Right lobe of liver (tissue), 4 donors: ENCODE measurements at regions not wholly inside any gene's neighbourhood (a gene's known extent, or its start where the extent isn't known, plus 50 kb on each side); places are given as distances from the start of the nearest gene placed in this dataset.

Experiments used
- POLR2A ChIP-seq: fragments of 450-650 bp; IDR thresholded peaks from one replicate; pipeline ENCODE4 v1.6.1; 2017; ENCODE audit warnings: antibody characterized with exemption, mild to moderate bottlenecking
- TF ChIP-seq, protein P1 (sequence below), 4 donors: fragments of 200-600 bp in 3 of 4; fragments of 450-650 bp in 1 of 4; IDR thresholded peaks; one replicate each; pipeline versions ENCODE4 v1.5.1 to v1.8.0; 2016 to 2022; ENCODE audit warnings: antibody characterized with exemption in 4 of 4, mild to moderate bottlenecking in 2 of 4
- donor health status: DM: no; HTN: no; CAD: no.
- donor health status: DM: no; HTN: no; CAD: no.
- donor health status: DM: no; HTN: yes; CAD: no.

DNA sequence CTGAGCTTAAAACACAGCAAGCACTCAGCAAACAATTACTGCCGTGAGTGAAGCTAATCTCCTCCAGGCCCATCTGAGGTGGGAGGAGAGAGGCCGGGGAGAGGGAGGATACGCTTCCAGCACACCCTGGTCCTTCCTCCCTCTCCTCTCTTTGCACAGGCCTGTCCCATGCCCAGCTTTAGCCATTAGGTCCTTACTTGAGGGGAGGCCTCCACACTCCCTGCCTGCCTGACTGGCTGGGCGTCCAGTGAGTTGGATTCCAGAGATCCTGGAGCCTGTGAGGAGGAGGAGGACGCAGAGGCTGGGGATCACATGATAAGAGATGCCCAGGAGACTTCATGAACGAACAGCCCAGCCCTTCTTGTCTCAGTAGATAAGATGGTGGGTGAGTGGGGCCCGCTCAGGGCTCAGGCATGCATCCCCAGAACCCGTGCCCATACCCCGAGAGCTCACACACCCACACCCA is 65.1 kb upstream of the NCOR2 start:
- TF ChIP-seq, protein P1, sequence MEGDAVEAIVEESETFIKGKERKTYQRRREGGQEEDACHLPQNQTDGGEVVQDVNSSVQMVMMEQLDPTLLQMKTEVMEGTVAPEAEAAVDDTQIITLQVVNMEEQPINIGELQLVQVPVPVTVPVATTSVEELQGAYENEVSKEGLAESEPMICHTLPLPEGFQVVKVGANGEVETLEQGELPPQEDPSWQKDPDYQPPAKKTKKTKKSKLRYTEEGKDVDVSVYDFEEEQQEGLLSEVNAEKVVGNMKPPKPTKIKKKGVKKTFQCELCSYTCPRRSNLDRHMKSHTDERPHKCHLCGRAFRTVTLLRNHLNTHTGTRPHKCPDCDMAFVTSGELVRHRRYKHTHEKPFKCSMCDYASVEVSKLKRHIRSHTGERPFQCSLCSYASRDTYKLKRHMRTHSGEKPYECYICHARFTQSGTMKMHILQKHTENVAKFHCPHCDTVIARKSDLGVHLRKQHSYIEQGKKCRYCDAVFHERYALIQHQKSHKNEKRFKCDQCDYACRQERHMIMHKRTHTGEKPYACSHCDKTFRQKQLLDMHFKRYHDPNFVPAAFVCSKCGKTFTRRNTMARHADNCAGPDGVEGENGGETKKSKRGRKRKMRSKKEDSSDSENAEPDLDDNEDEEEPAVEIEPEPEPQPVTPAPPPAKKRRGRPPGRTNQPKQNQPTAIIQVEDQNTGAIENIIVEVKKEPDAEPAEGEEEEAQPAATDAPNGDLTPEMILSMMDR (IDR thresholded peaks at IDR 0.05): no peak
- TF ChIP-seq POLR2A: no peak
